ENCODE measurements at regions not wholly inside any gene's neighbourhood (a gene's known extent, or its start where the extent isn't known, plus 50 kb on each side); places are given as distances from the start of the nearest gene placed in this dataset.

DNA sequence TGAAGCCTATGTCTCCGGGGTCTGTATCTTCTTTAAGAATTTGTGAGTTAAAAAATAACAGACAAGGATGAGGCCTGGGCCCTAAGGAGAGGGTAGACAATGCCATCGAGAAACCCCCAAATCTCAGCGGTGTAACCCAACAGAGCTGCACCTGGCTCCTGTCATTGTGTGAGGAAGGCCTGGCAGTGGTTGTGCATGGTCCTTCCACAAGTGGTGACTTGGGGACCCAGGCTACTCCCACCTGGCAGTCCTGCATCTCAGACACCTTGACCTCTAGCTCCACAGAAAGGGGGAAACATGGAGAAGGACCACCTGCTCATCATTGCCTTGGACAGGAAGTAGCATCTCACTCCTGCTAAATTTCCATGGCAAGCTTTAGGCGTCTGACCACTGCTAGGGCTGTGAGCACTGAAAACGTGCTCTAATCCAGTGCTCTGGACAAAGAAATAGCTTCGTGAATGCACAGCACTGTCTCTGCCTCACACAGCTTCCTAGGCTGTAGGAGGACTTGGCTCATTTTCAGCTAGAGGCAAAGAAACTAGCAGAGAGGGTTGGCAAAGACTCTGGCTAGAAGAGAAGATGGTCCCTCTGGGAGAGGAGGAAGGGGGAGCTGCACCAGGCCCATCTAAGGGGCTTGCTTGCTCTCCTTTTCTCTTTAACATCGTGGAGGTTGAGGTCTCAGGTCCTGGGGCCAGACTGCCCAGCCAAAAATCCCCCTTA, 273.9 kb upstream of the ZMIZ1 start:
- H3K9me3 Mint-ChIP-seq (ENCODE audit: low read depth): no peaks in the 10 kb centered on the region
- intact Hi-C loops (cut with DNase I, micrococcal nuclease): no loop called here
- H3K36me3 Mint-ChIP-seq (ENCODE audit: low read depth): no peaks in the 10 kb centered on the region
- DNase-seq (no peak), ATAC-seq (no peak)
- H3K4me3 Mint-ChIP-seq: no peak overlapping the region
- H3K4me1 Mint-ChIP-seq: no peaks in the 10 kb centered on the region
- CTCF ChIA-PET: interaction anchor here (0.5 to 1.3 kb wide), 3 partner anchors 9 to 681 kb away, joined by 3 to 5 read pairs (median 3); no protein-coding TSS in a partner anchor
- H3K27me3 Mint-ChIP-seq: peaks cover 3% of the 10 kb centered on the region
- no peak overlapping the region for H3K27ac Mint-ChIP-seq
- POLR2A ChIA-PET: no interaction called here

DNA sequence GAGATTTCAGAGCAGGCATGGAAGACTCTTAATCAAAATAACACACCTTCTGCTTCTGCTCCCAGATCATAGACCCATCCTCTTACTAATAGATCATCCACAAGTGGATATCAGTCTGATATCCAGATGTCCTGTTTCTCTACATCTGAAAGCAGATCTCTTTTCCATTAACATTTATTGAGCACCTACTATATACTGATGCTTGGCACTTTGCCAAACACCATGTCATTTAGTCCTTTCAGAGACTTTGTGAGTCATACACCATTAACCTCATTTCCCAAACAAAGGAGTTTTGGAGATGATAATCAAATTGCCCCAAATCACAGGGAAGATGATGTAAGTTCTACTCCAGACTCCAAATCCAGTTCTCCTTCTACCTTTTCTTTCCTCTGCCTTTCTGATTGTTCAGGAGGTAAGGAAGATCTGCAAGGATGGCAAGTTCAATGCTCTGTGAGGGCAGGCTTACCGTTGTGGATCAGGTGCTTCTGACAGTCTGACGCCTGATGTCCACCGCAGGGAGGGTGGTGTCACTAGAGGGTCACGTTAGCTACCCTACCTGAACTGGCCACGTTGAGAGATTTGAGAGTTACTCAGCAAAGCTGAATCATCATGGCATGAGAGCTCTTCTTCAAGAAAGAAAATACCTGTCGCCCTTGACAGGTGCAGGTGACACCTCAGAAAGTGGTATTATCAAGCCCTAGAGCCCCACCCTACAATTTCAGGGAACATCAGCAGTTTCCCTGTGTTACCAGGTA, 269.6 kb upstream of the ZMIZ1 start:
- no peak for DNase-seq
- Mint-ChIP-seq H3K27me3 (peaks cover 2% of the 10 kb centered on the region), H3K4me3 (no peak overlapping the region), H3K4me1 (no peaks in the 10 kb centered on the region), H3K27ac (no peak overlapping the region), H3K9me3 (ENCODE audit: low read depth) (no peaks in the 10 kb centered on the region), H3K36me3 (ENCODE audit: low read depth) (no peaks in the 10 kb centered on the region)
- intact Hi-C loops (cut with DNase I, micrococcal nuclease): no loop called here
- no peak for ATAC-seq
- ChIA-PET POLR2A (no interaction called here), CTCF (no interaction called here)

DNA sequence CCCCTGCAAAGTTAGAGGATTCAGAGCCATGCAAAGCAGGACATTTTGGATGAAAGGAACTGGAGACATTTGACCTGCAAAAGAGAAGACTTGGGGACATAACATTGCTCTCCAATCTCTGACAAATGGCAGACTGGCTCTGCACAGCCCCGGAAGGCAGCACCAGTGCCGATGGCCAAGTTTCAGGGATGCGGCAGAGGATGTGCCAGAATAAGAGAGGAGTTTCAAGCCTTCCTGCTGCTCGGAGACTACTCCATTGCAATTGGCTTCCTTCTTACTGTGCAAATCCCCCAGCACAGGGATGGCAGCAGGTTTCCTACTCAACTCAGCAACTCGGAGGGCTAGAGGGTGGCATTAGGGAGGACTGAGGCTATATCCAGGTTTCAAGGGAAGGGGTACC, 268.8 kb upstream of the ZMIZ1 start:
- no peak for ATAC-seq
- CTCF ChIA-PET: no interaction called here
- Mint-ChIP-seq H3K9me3 (ENCODE audit: low read depth) (no peaks in the 10 kb centered on the region), H3K27me3 (peaks cover 2% of the 10 kb centered on the region), H3K4me3 (no peak overlapping the region), H3K36me3 (ENCODE audit: low read depth) (no peaks in the 10 kb centered on the region), H3K27ac (no peak overlapping the region), H3K4me1 (no peaks in the 10 kb centered on the region)
- no peak for DNase-seq
- POLR2A ChIA-PET: no interaction called here
- intact Hi-C loops (cut with DNase I, micrococcal nuclease): no loop called here

DNA sequence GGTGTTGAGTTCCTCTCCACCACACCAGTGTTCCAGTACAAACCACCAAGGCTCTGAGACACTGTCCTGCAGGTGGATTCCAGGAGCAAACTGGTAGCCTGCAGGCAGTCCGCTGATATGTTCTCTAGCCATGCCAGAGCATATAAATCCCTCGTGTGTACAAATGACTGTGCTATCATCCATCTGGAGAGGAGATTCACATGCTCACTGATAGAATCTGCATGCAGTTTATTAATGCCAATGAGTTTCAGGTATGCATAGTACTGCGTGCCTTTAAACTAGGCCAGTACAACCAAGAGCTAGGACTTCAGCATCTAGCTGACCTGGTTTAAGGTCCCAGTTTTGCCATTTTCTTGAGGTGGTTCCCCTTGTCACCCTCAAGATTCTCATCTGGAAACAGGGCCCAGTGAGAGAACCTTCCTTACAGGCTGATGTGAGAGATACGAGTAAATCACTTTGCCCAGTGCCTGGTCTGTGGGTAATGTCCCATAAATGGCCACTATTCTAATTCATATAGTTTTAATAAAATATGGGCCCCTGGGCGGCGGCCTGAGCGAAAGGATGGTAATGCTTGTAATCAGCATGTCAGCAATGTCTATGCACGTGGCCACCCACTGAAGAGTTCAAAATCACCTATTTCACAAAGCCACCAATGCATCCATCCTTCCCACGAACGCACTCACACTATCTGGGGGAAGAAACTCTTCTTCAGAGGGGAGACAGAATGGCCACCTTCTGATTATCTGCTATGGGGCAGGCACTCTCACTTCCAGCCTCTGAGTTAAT, 268.0 kb upstream of the ZMIZ1 start:
- no peak for ATAC-seq
- POLR2A ChIA-PET: no interaction called here
- intact Hi-C loops (cut with DNase I, micrococcal nuclease): no loop called here

DNA sequence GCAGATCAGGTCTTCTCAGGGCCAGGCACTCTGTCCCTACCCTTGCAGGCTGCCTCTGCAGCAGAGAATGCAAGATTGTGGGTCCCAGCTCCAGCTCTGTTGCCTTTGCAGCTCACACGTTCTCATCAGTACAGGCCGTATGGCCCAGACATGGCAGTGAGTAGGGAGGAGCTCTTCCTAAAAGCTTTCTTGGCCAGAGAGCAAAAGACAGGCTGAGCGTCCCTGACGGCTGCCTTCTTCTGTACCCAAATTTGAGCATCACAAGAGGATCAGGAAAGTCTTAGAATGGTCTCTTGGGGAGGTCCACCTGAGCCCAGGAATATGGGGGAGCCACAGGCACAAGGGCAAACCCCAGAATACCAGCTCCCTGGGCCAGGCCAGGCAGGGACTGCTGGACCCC, 266.3 kb upstream of the ZMIZ1 start:
- no peaks in the 10 kb centered on the region for H3K9me3 Mint-ChIP-seq (ENCODE audit: low read depth)

More for the DNA sequence above, 268.0 kb upstream of the ZMIZ1 start:
- Mint-ChIP-seq H3K27ac (no peak overlapping the region), H3K36me3 (ENCODE audit: low read depth) (no peaks in the 10 kb centered on the region), H3K9me3 (ENCODE audit: low read depth) (no peaks in the 10 kb centered on the region), H3K27me3 (peaks cover 2% of the 10 kb centered on the region), H3K4me3 (no peak overlapping the region), H3K4me1 (no peaks in the 10 kb centered on the region)
- no peak for DNase-seq
- CTCF ChIA-PET: no interaction called here

DNA sequence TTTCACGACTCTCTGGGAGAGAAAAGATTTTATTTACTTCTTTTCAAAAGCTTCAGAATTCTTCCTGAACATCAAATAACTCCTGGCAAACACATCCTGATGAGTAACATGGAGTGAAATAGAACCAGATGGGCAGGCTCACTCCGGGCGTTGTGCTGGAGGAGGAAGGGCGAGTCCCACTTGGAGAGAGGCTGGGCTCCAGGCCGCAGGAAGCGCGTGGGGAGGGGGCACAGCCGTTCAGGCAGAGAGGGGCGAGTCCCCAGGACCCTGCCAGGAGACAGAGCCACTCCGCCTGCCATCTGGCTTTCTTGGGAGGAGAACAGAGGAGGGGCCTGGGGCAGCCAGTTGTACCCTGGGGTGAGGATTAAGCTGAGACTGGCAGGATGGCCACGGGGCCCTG, 265.9 kb upstream of the ZMIZ1 start:
- Mint-ChIP-seq H3K4me3 (no peak overlapping the region), H3K27me3 (peaks cover 2% of the 10 kb centered on the region), H3K36me3 (ENCODE audit: low read depth) (no peaks in the 10 kb centered on the region), H3K27ac (no peak overlapping the region), H3K9me3 (ENCODE audit: low read depth) (no peaks in the 10 kb centered on the region), H3K4me1 (no peaks in the 10 kb centered on the region)
- DNase-seq (no peak), ATAC-seq (no peak)
- ChIA-PET CTCF (interaction anchor here (0.6 kb wide), 1 partner anchor 561 kb away, joined by 3 read pairs; no protein-coding TSS in a partner anchor), POLR2A (no interaction called here)
- intact Hi-C loops (cut with DNase I, micrococcal nuclease): no loop called here

More for the DNA sequence above, 266.3 kb upstream of the ZMIZ1 start:
- Mint-ChIP-seq H3K36me3 (ENCODE audit: low read depth) (no peaks in the 10 kb centered on the region), H3K27ac (no peak overlapping the region), H3K4me3 (no peak overlapping the region), H3K4me1 (no peaks in the 10 kb centered on the region), H3K27me3 (peaks cover 2% of the 10 kb centered on the region)
- intact Hi-C loops (cut with DNase I, micrococcal nuclease): no loop called here
- ATAC-seq (no peak), DNase-seq (no peak)
- POLR2A ChIA-PET: no interaction called here
- CTCF ChIA-PET: interaction anchor here (0.6 kb wide), 1 partner anchor 561 kb away, joined by 3 read pairs; no protein-coding TSS in a partner anchor

DNA sequence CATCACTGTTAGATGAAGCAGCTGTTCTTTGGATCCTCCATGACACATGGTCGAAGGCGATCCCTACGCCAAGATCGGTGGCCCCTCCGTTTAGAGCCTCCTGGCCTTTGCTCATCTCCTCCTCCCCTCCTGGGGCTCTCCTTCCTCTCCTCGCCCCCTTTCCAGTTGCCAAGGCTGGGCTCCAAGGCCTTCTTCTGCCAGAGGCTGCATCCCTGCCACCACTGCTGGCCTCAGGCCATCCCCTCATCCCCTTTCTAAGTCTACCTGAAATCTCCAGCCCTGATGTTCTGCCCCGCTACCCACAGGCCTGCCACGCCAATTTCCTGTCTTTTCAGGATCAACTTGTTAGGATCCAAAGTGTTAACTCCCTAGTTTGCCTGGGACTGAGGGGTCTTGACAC, 265.1 kb upstream of the ZMIZ1 start:
- H3K27me3 Mint-ChIP-seq: peaks cover 2% of the 10 kb centered on the region
- CTCF ChIA-PET: no interaction called here

DNA sequence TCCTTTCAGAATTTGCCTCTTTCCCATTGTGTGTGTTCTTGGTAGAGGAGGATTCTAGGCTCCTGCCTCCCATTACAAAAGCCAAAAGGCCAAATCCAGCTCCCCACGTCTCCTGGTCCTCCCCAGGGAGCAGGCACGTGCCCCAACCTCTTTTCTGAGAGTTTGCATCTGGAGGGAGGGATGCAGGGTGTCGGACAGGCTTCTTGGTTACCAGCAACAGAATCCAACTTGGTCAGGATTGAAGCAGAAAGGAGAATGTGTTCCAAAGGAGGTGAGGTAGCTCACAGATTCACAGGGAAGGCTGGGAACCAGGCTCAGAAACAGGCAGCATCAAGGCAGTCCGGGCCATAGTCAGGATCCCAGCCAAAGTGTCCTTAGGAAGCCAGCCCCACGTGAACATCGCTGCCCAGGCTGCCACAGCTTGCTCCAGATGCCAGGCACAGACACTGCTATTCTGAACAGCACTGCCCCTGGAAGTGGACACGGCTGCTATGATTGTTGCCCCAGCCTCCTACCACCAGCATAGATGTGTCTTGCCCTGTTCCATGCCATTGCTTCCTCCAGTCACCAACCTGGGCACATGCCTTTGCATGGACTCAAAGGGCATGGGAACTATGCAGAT, 264.2 kb upstream of the ZMIZ1 start:
- CTCF ChIA-PET: no interaction called here
- no peak overlapping the region for H3K27ac Mint-ChIP-seq
- H3K36me3 Mint-ChIP-seq (ENCODE audit: low read depth): no peaks in the 10 kb centered on the region
- H3K27me3 Mint-ChIP-seq: peaks cover 2% of the 10 kb centered on the region
- no peaks in the 10 kb centered on the region for H3K4me1 Mint-ChIP-seq
- DNase-seq (no peak), ATAC-seq (no peak)
- intact Hi-C loops (cut with DNase I, micrococcal nuclease): no loop called here
- POLR2A ChIA-PET: no interaction called here
- no peaks in the 10 kb centered on the region for H3K9me3 Mint-ChIP-seq (ENCODE audit: low read depth)
- H3K4me3 Mint-ChIP-seq: no peak overlapping the region

More for the DNA sequence above, 265.1 kb upstream of the ZMIZ1 start:
- POLR2A ChIA-PET: no interaction called here
- no peak for DNase-seq
- no peak overlapping the region for H3K4me3 Mint-ChIP-seq
- H3K4me1 Mint-ChIP-seq: no peaks in the 10 kb centered on the region
- no peaks in the 10 kb centered on the region for H3K9me3 Mint-ChIP-seq (ENCODE audit: low read depth)
- H3K36me3 Mint-ChIP-seq (ENCODE audit: low read depth): no peaks in the 10 kb centered on the region
- intact Hi-C loops (cut with DNase I, micrococcal nuclease): no loop called here
- no peak overlapping the region for H3K27ac Mint-ChIP-seq
- no peak for ATAC-seq

DNA sequence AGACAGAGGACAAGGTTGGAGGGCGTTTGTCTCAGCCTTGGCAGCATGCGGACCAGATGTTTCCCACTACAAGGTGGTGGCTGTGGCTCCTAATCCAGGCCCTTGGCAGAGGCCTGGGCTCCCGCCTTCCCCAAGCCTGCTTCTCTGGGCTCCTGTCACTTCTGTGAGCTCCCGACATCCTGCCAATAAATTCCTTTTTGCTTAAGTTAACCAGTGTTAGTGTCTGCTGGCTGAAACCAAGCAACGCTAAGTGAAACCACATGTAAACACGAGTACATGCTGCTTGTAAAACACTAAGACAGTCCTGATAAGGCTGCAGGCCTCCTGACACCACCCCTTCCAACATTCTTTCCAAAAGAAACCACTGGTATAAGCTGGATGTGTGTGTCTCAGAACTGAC, 263.6 kb upstream of the ZMIZ1 start:
- Mint-ChIP-seq H3K4me3 (no peak overlapping the region), H3K4me1 (no peaks in the 10 kb centered on the region)

DNA sequence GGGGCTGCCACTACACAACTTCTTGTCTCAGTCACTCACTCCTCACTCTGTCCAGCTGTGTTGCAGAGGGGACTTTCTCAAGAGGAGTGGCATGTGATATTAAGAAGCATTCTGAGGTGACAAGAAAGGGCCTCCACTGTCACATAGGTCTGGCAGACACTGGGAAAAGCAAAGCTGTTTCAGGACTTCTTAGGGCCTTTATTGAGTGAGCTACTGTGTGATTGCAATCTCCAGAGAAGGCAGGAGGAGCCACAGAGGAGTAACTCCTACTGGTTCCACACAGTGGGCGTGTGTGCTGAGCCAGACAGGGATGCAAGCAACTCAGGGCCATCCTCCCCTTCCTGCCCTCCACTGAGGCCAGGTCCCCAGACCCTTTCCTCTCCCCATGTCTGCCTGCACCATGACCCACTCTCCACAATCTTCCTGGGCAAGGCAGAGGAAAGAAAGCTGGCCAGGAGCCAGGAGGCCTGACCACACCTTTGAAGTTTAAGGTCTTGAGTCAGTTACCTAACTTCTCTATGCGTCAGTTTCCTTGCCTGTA, 262.0 kb upstream of the ZMIZ1 start:
- ATAC-seq (no peak), DNase-seq (no peak)
- Mint-ChIP-seq H3K9me3 (ENCODE audit: low read depth) (no peaks in the 10 kb centered on the region), H3K4me1 (no peaks in the 10 kb centered on the region), H3K4me3 (no peak overlapping the region), H3K27me3 (no peaks in the 10 kb centered on the region), H3K27ac (no peak overlapping the region), H3K36me3 (ENCODE audit: low read depth) (no peaks in the 10 kb centered on the region)
- CTCF ChIA-PET: no interaction called here
- intact Hi-C loops (cut with DNase I, micrococcal nuclease): no loop called here
- POLR2A ChIA-PET: no interaction called here

More for the DNA sequence above, 263.6 kb upstream of the ZMIZ1 start:
- intact Hi-C loops (cut with DNase I, micrococcal nuclease): no loop called here
- no peak overlapping the region for H3K27ac Mint-ChIP-seq
- CTCF ChIA-PET: no interaction called here
- DNase-seq: no peak
- peaks cover 2% of the 10 kb centered on the region for H3K27me3 Mint-ChIP-seq
- POLR2A ChIA-PET: no interaction called here
- no peaks in the 10 kb centered on the region for H3K36me3 Mint-ChIP-seq (ENCODE audit: low read depth)
- H3K9me3 Mint-ChIP-seq (ENCODE audit: low read depth): no peaks in the 10 kb centered on the region
- no peak for ATAC-seq

DNA sequence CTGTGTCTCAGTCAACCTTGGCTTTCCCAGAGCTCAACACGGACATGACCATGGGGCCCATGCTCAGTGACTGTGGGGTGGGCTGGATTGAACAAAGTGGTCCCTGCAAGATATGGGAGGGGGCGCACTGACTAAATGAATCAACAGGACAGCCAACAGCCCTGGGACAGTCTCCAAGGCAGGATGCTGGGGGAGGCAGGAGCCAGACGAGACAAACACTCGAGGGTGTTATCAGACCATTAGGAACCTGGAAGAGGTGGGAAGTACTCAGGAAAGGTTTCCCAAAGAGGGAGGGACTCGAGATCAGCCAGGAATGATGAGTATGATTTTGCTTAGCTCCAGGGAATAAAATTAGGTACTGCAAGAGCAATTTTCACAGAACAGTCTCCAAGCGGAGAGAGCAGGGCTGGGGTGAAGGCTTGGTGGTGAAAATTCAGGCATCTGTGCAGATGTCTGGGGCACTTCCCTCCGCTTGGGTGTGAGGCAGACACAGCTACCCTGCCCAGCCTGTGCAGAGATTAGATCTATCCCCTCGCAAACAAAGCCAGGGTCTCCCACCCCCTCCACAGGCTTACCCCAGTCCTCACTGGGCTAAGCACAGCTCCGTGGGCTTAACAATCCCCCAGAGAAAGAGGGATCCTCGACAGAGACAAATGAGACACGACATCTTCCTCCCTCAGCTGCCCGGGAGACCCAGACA, 261.1 kb upstream of the ZMIZ1 start:
- intact Hi-C loops (cut with DNase I, micrococcal nuclease): no loop called here
- Mint-ChIP-seq H3K36me3 (ENCODE audit: low read depth) (no peaks in the 10 kb centered on the region), H3K27me3 (no peaks in the 10 kb centered on the region), H3K4me3 (no peak overlapping the region), H3K9me3 (ENCODE audit: low read depth) (no peaks in the 10 kb centered on the region), H3K4me1 (no peaks in the 10 kb centered on the region), H3K27ac (no peak overlapping the region)
- no peak for DNase-seq
- CTCF ChIA-PET: no interaction called here
- ATAC-seq: no peak
- POLR2A ChIA-PET: no interaction called here

All from activated CD4-positive, alpha-beta T cell treated with anti-CD3 and anti-CD28 coated beads for 36 hours (primary cell).